Mesenchymal stem cell (in vitro differentiated cells and primary cell): ENCODE measurements at regions not wholly inside any gene's neighbourhood (a gene's known extent, or its start where the extent isn't known, plus 50 kb on each side); places are given as distances from the start of the nearest gene placed in this dataset.

Experiments used
- DNase-seq: peaks from one replicate; pipeline ENCODE4 v3.0.0-alpha.2; 2013
- H2AFZ ChIP-seq: one replicate; pipeline ENCODE4 v1.6.1; 2013; ENCODE audit warnings: low read depth, mild to moderate bottlenecking, control low read depth, inconsistent platforms, low read length, moderate library complexity
- H2AK5ac ChIP-seq: 2 replicates; pipeline ENCODE4 v1.6.1; 2013; ENCODE audit warnings: low read length, moderate library complexity, mild to moderate bottlenecking, inconsistent platforms; ENCODE audit not compliant: severe bottlenecking
- H2BK120ac ChIP-seq: one replicate; pipeline ENCODE4 v1.6.1; 2013; ENCODE audit warnings: low read depth, mild to moderate bottlenecking, inconsistent platforms, low read length, moderate library complexity
- H2BK12ac ChIP-seq, 2 experiments: one replicate each; pipeline ENCODE4 v1.6.1; 2013; ENCODE audit warnings: inconsistent platforms in 2 of 2, low read length in 2 of 2, mild to moderate bottlenecking in 2 of 2, moderate library complexity in 2 of 2, control low read depth in 1 of 2
- H2BK15ac ChIP-seq: one replicate; pipeline ENCODE4 v1.6.1; 2013; ENCODE audit warnings: mild to moderate bottlenecking, low read depth, inconsistent platforms; ENCODE audit not compliant: poor library complexity, severe bottlenecking
- H2BK5ac ChIP-seq: 2 replicates; pipeline ENCODE4 v1.6.1; 2013; ENCODE audit warnings: low read depth, mild to moderate bottlenecking, low read length, control low read depth, inconsistent platforms; ENCODE audit not compliant: poor library complexity, severe bottlenecking
- H3K14ac ChIP-seq, 2 experiments: one replicate each; pipeline ENCODE4 v1.6.1; 2013; ENCODE audit warnings: inconsistent platforms in 2 of 2, low read length in 2 of 2, control low read depth in 1 of 2, mild to moderate bottlenecking in 1 of 2, moderate library complexity in 1 of 2
- H3K18ac ChIP-seq, 2 experiments: one replicate each; pipeline ENCODE4 v1.6.1; 2013; ENCODE audit warnings: inconsistent platforms in 2 of 2, low read length in 2 of 2, control low read depth in 1 of 2, low read depth in 1 of 2, mild to moderate bottlenecking in 1 of 2
- H3K23ac ChIP-seq, 2 experiments: one replicate each; pipeline ENCODE4 v1.6.1; 2013; ENCODE audit warnings: inconsistent platforms in 2 of 2, low read length in 2 of 2, mild to moderate bottlenecking in 2 of 2, moderate library complexity in 2 of 2, control low read depth in 1 of 2
- H3K27ac ChIP-seq: 2 replicates; pipeline ENCODE4 v1.5.1; 2013; ENCODE audit warnings: mild to moderate bottlenecking, moderate library complexity, low read length, control low read depth, inconsistent platforms; ENCODE audit not compliant: poor library complexity, severe bottlenecking
- H3K27me3 ChIP-seq, 2 experiments: 2 replicates each; pipeline versions ENCODE4 v1.6.1 to v1.7.0; 2013; ENCODE audit warnings: low read length in 2 of 2, mild to moderate bottlenecking in 2 of 2, moderate library complexity in 2 of 2, control low read depth in 1 of 2, inconsistent platforms in 1 of 2; ENCODE audit not compliant: control insufficient read depth in 1 of 2, insufficient read depth in 1 of 2
- H3K36me3 ChIP-seq, 2 experiments: 2 replicates each; pipeline versions ENCODE4 v1.6.1 to v1.7.0; 2013; ENCODE audit warnings: low read length in 2 of 2, control low read depth in 1 of 2, inconsistent platforms in 1 of 2, low read depth in 1 of 2, mild to moderate bottlenecking in 1 of 2; ENCODE audit not compliant: insufficient read depth in 2 of 2, control insufficient read depth in 1 of 2
- H3K4ac ChIP-seq, 2 experiments: one replicate each; pipeline ENCODE4 v1.6.1; 2013; ENCODE audit warnings: inconsistent platforms in 2 of 2, low read length in 2 of 2, mild to moderate bottlenecking in 2 of 2, moderate library complexity in 2 of 2, control low read depth in 1 of 2, low read depth in 1 of 2
- H3K4me1 ChIP-seq: 2 replicates; pipeline ENCODE4 v1.6.1; 2013; ENCODE audit warnings: low read depth, low read length, control low read depth; ENCODE audit not compliant: control insufficient read depth, insufficient read depth
- H3K4me2 ChIP-seq: 2 replicates; pipeline ENCODE4 v1.6.1; 2013; ENCODE audit warnings: low read length, mild to moderate bottlenecking, inconsistent platforms; ENCODE audit not compliant: poor library complexity, severe bottlenecking
- H3K4me3 ChIP-seq, 2 experiments: 2 replicates each; pipeline versions ENCODE4 v1.5.1 to v1.7.0; 2013; ENCODE audit warnings: low read length in 2 of 2, mild to moderate bottlenecking in 2 of 2, control low read depth in 1 of 2, low read depth in 1 of 2; ENCODE audit not compliant: insufficient read depth in 1 of 2
- H3K79me1 ChIP-seq: replicated peaks from 2 replicates; pipeline ENCODE4 v1.6.1; 2013; ENCODE audit warnings: mild to moderate bottlenecking, control low read depth, low read length, inconsistent platforms; ENCODE audit not compliant: poor library complexity, severe bottlenecking
- H3K9ac ChIP-seq: 2 replicates; pipeline ENCODE4 v1.7.0; 2013; ENCODE audit warnings: mild to moderate bottlenecking, low read length, moderate library complexity
- H3K9me3 ChIP-seq: 2 replicates; pipeline ENCODE4 v1.7.0; 2013; ENCODE audit warnings: mild to moderate bottlenecking, low read length; ENCODE audit not compliant: control insufficient read depth
- H4K8ac ChIP-seq: one replicate; pipeline ENCODE4 v1.6.1; 2013; ENCODE audit warnings: inconsistent platforms, mild to moderate bottlenecking, low read length, moderate library complexity
- H4K91ac ChIP-seq: one replicate; pipeline ENCODE4 v1.6.1; 2013; ENCODE audit warnings: mild to moderate bottlenecking, low read length, inconsistent platforms
- WGBS: methylation state at CpG from one replicate; pipeline ENCODE4 v1.1.7; 2013; ENCODE audit warnings: mixed read lengths; 5-methylcytosine and 5-hydroxymethylcytosine counted together

GRCh38 chr18:35818353-35818667, 154.2 kb upstream of the RMP24 start:
- 85% methylated on average over 12 of the region's 12 CpGs for WGBS
- Histone ChIP-seq H3K4ac (no peak overlapping the region), H3K9ac (no peak overlapping the region), H3K27ac (no peak overlapping the region), H2BK12ac (no peak overlapping the region), H2BK120ac (no peak overlapping the region), H4K91ac (no peak overlapping the region), H3K18ac (no peak overlapping the region), H3K9me3 (no peaks in the 10 kb centered on the region), H3K4me1 (no peaks in the 10 kb centered on the region), H3K79me1 (no peaks in the 10 kb centered on the region), H2BK5ac (no peak overlapping the region), H3K4me2 (no peak overlapping the region), H2BK15ac (no peak overlapping the region), H3K14ac (no peak overlapping the region), H3K4me3 (no peak overlapping the region), H3K27me3 (no peaks in the 10 kb centered on the region), H3K23ac (no peak overlapping the region), H3K36me3 (no peaks in the 10 kb centered on the region), H4K8ac (no peak overlapping the region), H2AK5ac (no peak overlapping the region), H2AFZ (no peak overlapping the region)
- no peak for DNase-seq

DNA sequence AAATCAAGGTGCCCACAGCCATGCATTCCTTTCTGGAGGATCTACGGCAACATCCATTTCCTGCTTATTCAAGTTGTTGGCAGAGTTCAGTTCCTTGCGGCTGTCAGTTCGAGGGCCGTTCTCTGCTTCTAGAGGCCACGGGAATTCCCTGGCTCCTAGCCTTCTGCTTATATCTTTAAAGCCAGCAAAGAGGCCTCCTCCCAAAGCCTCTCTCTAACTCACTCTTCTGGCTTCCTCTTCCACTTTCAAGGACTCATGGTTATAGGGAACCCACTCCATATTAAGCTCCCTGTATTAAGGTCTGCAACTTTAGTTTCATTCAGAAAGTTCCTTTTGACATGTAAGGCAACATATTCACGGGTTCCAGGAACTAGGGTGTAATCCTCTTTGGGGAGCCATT, 150.1 kb upstream of the RMP24 start:
- H2BK15ac ChIP-seq = no peak overlapping the region
- H3K9ac ChIP-seq = no peak overlapping the region
- H4K91ac ChIP-seq = no peak overlapping the region
- H3K14ac ChIP-seq = no peak overlapping the region
- no peak overlapping the region for H2BK12ac ChIP-seq
- 87% methylated on average over 5 of the region's 6 CpGs for WGBS
- no peak overlapping the region for H3K23ac ChIP-seq
- H2BK120ac ChIP-seq = no peak overlapping the region
- H2AK5ac ChIP-seq = no peak overlapping the region
- H3K4me1 ChIP-seq = no peaks in the 10 kb centered on the region
- no peaks in the 10 kb centered on the region for H3K27me3 ChIP-seq
- DNase-seq = no peak
- no peaks in the 10 kb centered on the region for H3K9me3 ChIP-seq
- no peak overlapping the region for H3K27ac ChIP-seq
- no peak overlapping the region for H4K8ac ChIP-seq
- no peak overlapping the region for H3K18ac ChIP-seq
- H3K4ac ChIP-seq = no peak overlapping the region
- H2AFZ ChIP-seq = no peak overlapping the region
- H3K36me3 ChIP-seq = no peaks in the 10 kb centered on the region
- no peak overlapping the region for H3K4me2 ChIP-seq
- H3K79me1 ChIP-seq = no peaks in the 10 kb centered on the region
- no peak overlapping the region for H2BK5ac ChIP-seq
- no peak overlapping the region for H3K4me3 ChIP-seq

DNA sequence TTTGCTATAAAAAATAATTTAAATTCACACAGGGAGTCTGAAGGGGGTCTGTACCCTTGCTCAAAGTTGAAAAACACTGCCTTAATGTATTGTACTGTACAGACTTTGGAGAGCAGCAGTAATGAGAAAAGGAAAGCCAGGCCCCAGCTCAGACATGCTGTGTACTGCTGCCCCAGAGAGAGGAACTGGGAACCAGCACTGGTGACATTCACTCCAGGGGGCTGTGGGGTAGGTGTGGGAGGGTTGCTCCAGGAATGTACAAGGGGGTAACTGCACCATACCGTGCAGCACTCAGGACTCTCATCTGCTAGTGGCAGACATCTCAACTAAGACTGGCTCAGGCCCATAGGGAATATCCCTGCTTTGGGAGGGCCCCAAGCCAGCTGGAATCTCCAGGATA, 146.0 kb upstream of the RMP24 start:
- Histone ChIP-seq H2BK12ac (no peak overlapping the region), H2AFZ (no peak overlapping the region), H3K27me3 (no peaks in the 10 kb centered on the region), H2BK15ac (no peak overlapping the region), H4K91ac (no peak overlapping the region), H3K4me3 (no peak overlapping the region), H3K36me3 (no peaks in the 10 kb centered on the region), H2AK5ac (no peak overlapping the region), H2BK120ac (no peak overlapping the region), H3K4ac (no peak overlapping the region), H3K23ac (no peak overlapping the region), H3K27ac (no peak overlapping the region), H4K8ac (no peak overlapping the region), H3K18ac (no peak overlapping the region), H3K79me1 (no peaks in the 10 kb centered on the region), H3K4me1 (no peaks in the 10 kb centered on the region), H3K4me2 (no peak overlapping the region), H2BK5ac (no peak overlapping the region), H3K9ac (no peak overlapping the region), H3K14ac (no peak overlapping the region), H3K9me3 (no peaks in the 10 kb centered on the region)
- no peak for DNase-seq
- 78% methylated on average over 1 of the region's 1 CpG for WGBS

DNA sequence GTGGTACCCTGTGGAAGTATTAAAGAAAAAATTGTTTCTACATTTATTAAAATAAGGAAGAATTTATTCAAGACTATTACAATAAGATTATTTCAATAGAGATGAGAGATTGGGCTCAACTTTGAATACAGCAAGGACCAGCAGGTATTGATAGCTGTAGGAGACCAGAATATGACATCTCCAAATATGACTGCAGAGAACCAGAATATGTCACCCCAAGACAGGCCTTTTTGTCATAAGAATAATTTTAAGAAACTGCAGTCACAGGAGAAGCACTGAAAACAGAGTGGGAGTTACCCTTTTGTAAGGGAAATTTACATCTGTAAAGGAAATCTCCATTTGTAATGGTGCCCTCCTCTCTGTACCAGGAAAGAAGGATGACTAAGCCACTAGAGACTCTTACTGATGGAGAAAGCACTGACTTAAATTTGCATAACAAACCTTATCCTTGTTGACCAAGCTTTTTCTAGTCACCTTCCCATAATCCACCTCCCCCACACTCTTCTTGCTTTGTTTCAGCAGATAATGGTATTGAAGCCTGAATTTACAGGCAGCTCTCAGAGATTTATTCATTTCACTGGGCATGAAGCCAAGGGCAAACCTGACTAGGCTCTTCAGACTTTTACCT, 145.1 kb upstream of the RMP24 start:
- Histone ChIP-seq H3K4ac (no peak overlapping the region), H3K14ac (no peak overlapping the region), H3K23ac (no peak overlapping the region), H2BK15ac (no peak overlapping the region), H3K36me3 (no peaks in the 10 kb centered on the region), H3K27me3 (no peaks in the 10 kb centered on the region), H3K9me3 (peaks cover 4% of the 10 kb centered on the region), H3K9ac (no peak overlapping the region), H3K4me2 (no peak overlapping the region), H2BK12ac (no peak overlapping the region), H2BK120ac (no peak overlapping the region), H4K8ac (no peak overlapping the region), H4K91ac (no peak overlapping the region), H2BK5ac (no peak overlapping the region), H2AK5ac (no peak overlapping the region), H3K4me3 (no peak overlapping the region), H2AFZ (no peak overlapping the region), H3K18ac (no peak overlapping the region), H3K4me1 (no peaks in the 10 kb centered on the region), H3K27ac (no peak overlapping the region), H3K79me1 (no peaks in the 10 kb centered on the region)
- no peak for DNase-seq
